Peyer's patch (tissue), 4 donors: ENCODE measurements at regions not wholly inside any gene's neighbourhood (a gene's known extent, or its start where the extent isn't known, plus 50 kb on each side); places are given as distances from the start of the nearest gene placed in this dataset.

ENCODE experiments used
- CTCF ChIP-seq, 6 experiments: fragments of 450-650 bp in 4 of 6; fragments of 200-600 bp in 2 of 6; sonication (generic) in 1 of 6; IDR thresholded peaks; one replicate each; pipeline ENCODE4 v1.5.1; 2017 to 2019; ENCODE audit warnings: antibody characterized with exemption in 6 of 6, mild to moderate bottlenecking in 3 of 6, moderate library complexity in 1 of 6
- POLR2A ChIP-seq, 2 donors: fragments of 450-650 bp; IDR thresholded peaks; one replicate each; pipeline ENCODE4 v1.5.1; 2017; ENCODE audit warnings: antibody characterized with exemption in 2 of 2, mild to moderate bottlenecking in 2 of 2, moderate library complexity in 2 of 2

- TF ChIP-seq CTCF (IDR thresholded peaks at IDR 0.05) (no peak), POLR2A (IDR thresholded peaks at IDR 0.05) (no peak)
Observed at GRCh38 chr18:45496741-45497140, 118.5 kb upstream of the SLC14A2 start.
